OCI-LY1 (cell line): ENCODE measurements at regions not wholly inside any gene's neighbourhood (a gene's known extent, or its start where the extent isn't known, plus 50 kb on each side); places are given as distances from the start of the nearest gene placed in this dataset.

ENCODE experiments used
- H2AFZ ChIP-seq: fragments of 200-600 bp; sonication (generic), shearing (Covaris generic); 2 replicates; pipeline ENCODE4 v1.6.0; 2014; ENCODE audit warnings: antibody characterized with exemption, mild to moderate bottlenecking, low read length
- H3F3A ChIP-seq: fragments of 200-600 bp; sonication (generic), shearing (Covaris generic); 2 replicates; pipeline ENCODE4 v1.6.0; 2014; ENCODE audit warnings: mild to moderate bottlenecking, antibody characterized with exemption, low read length, moderate library complexity; ENCODE audit not compliant: insufficient read depth
- H3K27ac ChIP-seq: fragments of 200-600 bp; sonication (generic); 2 replicates; pipeline ENCODE4 v1.5.1; 2014; ENCODE audit warnings: low read length, mixed run types, mild to moderate bottlenecking, low read depth; ENCODE audit not compliant: poor library complexity, severe bottlenecking
- H3K27me3 ChIP-seq: fragments of 200-600 bp; sonication (generic); 2 replicates; pipeline ENCODE4 v1.6.0; 2014; ENCODE audit warnings: antibody characterized with exemption, mild to moderate bottlenecking, low read length, moderate library complexity; ENCODE audit not compliant: insufficient read depth
- H3K36me3 ChIP-seq: fragments of 200-600 bp; sonication (generic); 2 replicates; pipeline ENCODE4 v1.6.1; 2014; ENCODE audit warnings: mild to moderate bottlenecking, antibody characterized with exemption, low read length, moderate library complexity, mixed read lengths; ENCODE audit not compliant: insufficient read depth
- H3K4me1 ChIP-seq: fragments of 200-600 bp; sonication (generic); 2 replicates; pipeline ENCODE4 v1.5.1; 2014; ENCODE audit warnings: mild to moderate bottlenecking, low read length, moderate library complexity; ENCODE audit not compliant: insufficient read depth, severe bottlenecking
- H3K4me2 ChIP-seq: fragments of 200-600 bp; sonication (generic), shearing (Covaris generic); 2 replicates; pipeline ENCODE4 v1.6.1; 2014; ENCODE audit warnings: low read length
- H3K4me3 ChIP-seq: fragments of 200-600 bp; sonication (generic); 2 replicates; pipeline ENCODE4 v1.5.1; 2014; ENCODE audit warnings: low read length, low read depth, mild to moderate bottlenecking, mixed read lengths; ENCODE audit not compliant: poor library complexity, severe bottlenecking
- H3K79me2 ChIP-seq: fragments of 200-600 bp; shearing (Covaris generic); 2 replicates; pipeline ENCODE4 v1.6.1; 2016; ENCODE audit warnings: mixed run types, low read length, mixed read lengths; ENCODE audit not compliant: insufficient read depth
- H3K9ac ChIP-seq: fragments of 200-600 bp; sonication (generic), shearing (Covaris generic); 2 replicates; pipeline ENCODE4 v1.6.1; 2014; ENCODE audit warnings: mild to moderate bottlenecking, low read length, mixed read lengths
- H3K9me2 ChIP-seq: fragments of 200-600 bp; sonication (generic), shearing (Covaris generic); 2 replicates; pipeline ENCODE4 v1.6.1; 2014; ENCODE audit warnings: low read depth, mild to moderate bottlenecking, low read length, mixed read lengths
- H3K9me3 ChIP-seq: fragments of 200-600 bp; shearing (Covaris generic); 2 replicates; pipeline ENCODE4 v1.6.1; 2014; ENCODE audit warnings: low read length, mixed read lengths
- H4K20me1 ChIP-seq: fragments of 200-600 bp; sonication (generic), shearing (Covaris generic); 2 replicates; pipeline ENCODE4 v1.6.0; 2016; ENCODE audit warnings: mild to moderate bottlenecking, low read length; ENCODE audit not compliant: insufficient read depth
- EZH2 ChIP-seq: fragments of 200-600 bp; sonication (generic), shearing (Covaris generic); IDR thresholded peaks from 2 replicates; pipeline ENCODE4 v1.8.0; 2017; ENCODE audit warnings: borderline replicate concordance, mixed run types, mild to moderate bottlenecking, antibody characterized with exemption, low read length, moderate library complexity, mixed read lengths
- TF ChIP-seq, protein P1 (sequence below): fragments of 200-600 bp; sonication (generic), shearing (Covaris generic); IDR thresholded peaks from 2 replicates; pipeline ENCODE4 v1.5.1; 2017; ENCODE audit warnings: mild to moderate bottlenecking, antibody characterized with exemption, low read length, moderate library complexity, mixed read lengths

DNA sequence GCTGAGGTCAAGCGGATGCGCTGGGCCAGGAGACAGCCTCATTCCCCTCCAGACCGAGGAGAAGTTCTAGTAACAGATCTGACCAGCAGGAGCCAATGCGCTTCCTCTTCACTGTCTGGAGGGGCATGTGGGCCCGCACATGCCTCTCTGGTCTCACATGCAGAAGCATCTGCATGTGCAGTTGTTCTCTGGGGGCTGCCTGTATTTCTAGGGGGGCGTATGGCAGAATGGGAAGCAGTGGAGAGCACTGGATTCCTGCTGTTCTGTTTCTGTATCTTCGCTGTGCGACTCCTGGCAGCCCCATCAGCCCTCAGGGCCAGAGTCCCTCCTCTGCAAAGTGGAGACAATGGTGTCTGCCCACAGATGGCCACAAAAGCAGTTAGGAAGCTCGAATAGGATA, 170.4 kb upstream of the IQSEC1 start:
- TF ChIP-seq, protein P1, sequence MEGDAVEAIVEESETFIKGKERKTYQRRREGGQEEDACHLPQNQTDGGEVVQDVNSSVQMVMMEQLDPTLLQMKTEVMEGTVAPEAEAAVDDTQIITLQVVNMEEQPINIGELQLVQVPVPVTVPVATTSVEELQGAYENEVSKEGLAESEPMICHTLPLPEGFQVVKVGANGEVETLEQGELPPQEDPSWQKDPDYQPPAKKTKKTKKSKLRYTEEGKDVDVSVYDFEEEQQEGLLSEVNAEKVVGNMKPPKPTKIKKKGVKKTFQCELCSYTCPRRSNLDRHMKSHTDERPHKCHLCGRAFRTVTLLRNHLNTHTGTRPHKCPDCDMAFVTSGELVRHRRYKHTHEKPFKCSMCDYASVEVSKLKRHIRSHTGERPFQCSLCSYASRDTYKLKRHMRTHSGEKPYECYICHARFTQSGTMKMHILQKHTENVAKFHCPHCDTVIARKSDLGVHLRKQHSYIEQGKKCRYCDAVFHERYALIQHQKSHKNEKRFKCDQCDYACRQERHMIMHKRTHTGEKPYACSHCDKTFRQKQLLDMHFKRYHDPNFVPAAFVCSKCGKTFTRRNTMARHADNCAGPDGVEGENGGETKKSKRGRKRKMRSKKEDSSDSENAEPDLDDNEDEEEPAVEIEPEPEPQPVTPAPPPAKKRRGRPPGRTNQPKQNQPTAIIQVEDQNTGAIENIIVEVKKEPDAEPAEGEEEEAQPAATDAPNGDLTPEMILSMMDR: no peak
- no peak for TF ChIP-seq EZH2
- no peaks in the 10 kb centered on the region for H3K4me1 ChIP-seq
- H3K9me3 ChIP-seq: no peaks in the 10 kb centered on the region
- H2AFZ ChIP-seq: no peak overlapping the region
- H3K27me3 ChIP-seq: peaks cover 7% of the 10 kb centered on the region; the same call in 1 of the 2 replicates
- no peaks in the 10 kb centered on the region for H3K79me2 ChIP-seq
- H4K20me1 ChIP-seq: no peaks in the 10 kb centered on the region
- no peaks in the 10 kb centered on the region for H3F3A ChIP-seq
- no peak overlapping the region for H3K9ac ChIP-seq
- H3K27ac ChIP-seq: no peak overlapping the region
- H3K4me2 ChIP-seq: no peak overlapping the region
- no peaks in the 10 kb centered on the region for H3K36me3 ChIP-seq
- no peaks in the 10 kb centered on the region for H3K9me2 ChIP-seq
- no peak overlapping the region for H3K4me3 ChIP-seq

DNA sequence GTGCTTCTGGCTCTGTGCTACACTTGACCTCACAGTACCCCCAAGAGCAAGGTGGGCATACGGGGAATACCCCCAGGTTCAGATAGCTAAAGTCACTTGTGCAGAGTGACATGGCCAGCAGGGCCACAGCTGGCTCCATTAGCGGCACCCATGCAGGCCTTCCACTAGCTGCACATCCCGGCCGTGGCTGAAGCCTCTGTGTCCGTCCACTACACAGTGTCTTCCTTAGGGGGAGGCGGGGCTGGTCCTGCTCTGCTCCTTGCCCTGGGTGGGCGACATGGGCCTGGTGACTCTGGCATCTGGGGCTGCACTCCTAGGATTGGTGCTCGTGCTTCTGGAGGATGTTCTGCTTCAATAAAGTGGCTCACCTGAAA, 169.1 kb upstream of the IQSEC1 start:
- TF ChIP-seq, protein P1: no peak
- no peak for TF ChIP-seq EZH2
- Histone ChIP-seq H2AFZ (no peak overlapping the region), H3K9me2 (no peaks in the 10 kb centered on the region), H3K36me3 (no peaks in the 10 kb centered on the region), H4K20me1 (no peaks in the 10 kb centered on the region), H3K4me2 (no peak overlapping the region), H3K4me3 (no peak overlapping the region), H3K27me3 (peaks cover 8% of the 10 kb centered on the region; the same call in 1 of the 2 replicates), H3K79me2 (no peaks in the 10 kb centered on the region), H3F3A (no peaks in the 10 kb centered on the region), H3K9ac (no peak overlapping the region), H3K9me3 (no peaks in the 10 kb centered on the region), H3K4me1 (no peaks in the 10 kb centered on the region), H3K27ac (no peak overlapping the region)

DNA sequence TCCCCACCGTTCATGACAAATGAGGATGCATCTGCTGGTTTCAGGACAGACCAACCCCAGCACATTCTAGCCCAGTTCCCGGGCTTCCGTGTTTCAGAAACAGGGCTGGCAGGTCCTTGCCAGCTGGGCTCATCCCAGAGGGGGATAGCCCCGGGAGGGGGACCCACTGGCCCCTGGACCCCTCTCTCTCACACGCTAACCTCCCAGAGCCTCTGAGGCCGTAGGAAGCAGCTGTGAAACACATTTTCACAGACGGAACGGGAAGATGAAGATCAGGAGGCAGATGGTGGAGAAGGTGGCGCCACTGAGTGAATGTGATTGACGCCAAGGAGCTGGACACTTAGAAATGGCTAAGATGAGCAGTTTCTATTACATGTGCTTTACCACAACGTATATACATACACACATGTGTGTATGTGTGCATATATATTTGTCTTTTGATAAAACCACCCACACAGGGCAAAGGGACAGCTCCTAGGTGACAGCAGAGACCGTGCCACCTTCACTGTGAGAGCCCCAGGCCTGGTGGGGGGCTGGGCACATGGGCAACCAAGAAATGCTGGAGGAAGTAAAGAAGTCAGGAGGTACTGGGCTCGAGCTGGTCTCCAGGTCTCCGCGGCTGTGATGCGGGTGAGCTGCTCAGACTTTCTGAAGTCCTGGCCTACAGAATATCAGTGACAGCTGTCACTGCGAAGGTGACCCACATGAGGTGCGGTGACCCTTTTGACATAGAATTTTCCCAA, 168.6 kb upstream of the IQSEC1 start:
- H4K20me1 ChIP-seq: no peaks in the 10 kb centered on the region
- H3K79me2 ChIP-seq: no peaks in the 10 kb centered on the region
- peaks cover 10% of the 10 kb centered on the region; the same call in 1 of the 2 replicates for H3K27me3 ChIP-seq
- H3K4me1 ChIP-seq: no peaks in the 10 kb centered on the region
- H3K9me2 ChIP-seq: no peaks in the 10 kb centered on the region
- no peaks in the 10 kb centered on the region for H3K9me3 ChIP-seq
- H3K9ac ChIP-seq: no peak overlapping the region
- H3K27ac ChIP-seq: no peak overlapping the region
- H3K4me2 ChIP-seq: no peak overlapping the region
- no peaks in the 10 kb centered on the region for H3K36me3 ChIP-seq
- H3K4me3 ChIP-seq: no peak overlapping the region
- TF ChIP-seq EZH2: no peak
- TF ChIP-seq, protein P1: no peak
- no peak overlapping the region for H2AFZ ChIP-seq
- no peaks in the 10 kb centered on the region for H3F3A ChIP-seq
